Gastrocnemius medialis (tissue), 4 donors: ENCODE measurements at regions not wholly inside any gene's neighbourhood (a gene's known extent, or its start where the extent isn't known, plus 50 kb on each side); places are given as distances from the start of the nearest gene placed in this dataset.
"Not testable (repeated sequence)": the region's sequence is repeated elsewhere in the genome, so short reads cannot be mapped to it uniquely, and the experiment has no call there.

Experiments used
- ATAC-seq, 2 donors: fragments of 150-250 bp; one replicate each; pipeline ENCODE4 v1.9.1; 2016
- DNase-seq, 2 donors: peaks; one replicate each; pipeline ENCODE4 v3.0.0-alpha.2; 2019
- H3K27ac ChIP-seq, 4 donors: fragments of 200-600 bp; sonication (generic); 1 replicate in 1 of 4; 2 replicates in 3 of 4; pipeline ENCODE4 v1.5.1; 2016 to 2018; ENCODE audit warnings: mild to moderate bottlenecking in 2 of 4, moderate library complexity in 1 of 4
- H3K27me3 ChIP-seq, 3 donors: fragments of 200-600 bp; sonication (generic) in 2 of 3; 1 replicate in 1 of 3; 2 replicates in 2 of 3; pipeline versions ENCODE4 v1.5.1 to v1.6.0; 2016 to 2019; ENCODE audit warnings: mild to moderate bottlenecking in 1 of 3, moderate library complexity in 1 of 3
- H3K36me3 ChIP-seq, 2 donors: fragments of 200-600 bp; sonication (generic) in 1 of 2; one replicate each; pipeline ENCODE4 v1.5.1; 2017 to 2018
- H3K4me1 ChIP-seq, 2 donors: fragments of 200-600 bp; sonication (generic) in 1 of 2; one replicate each; pipeline ENCODE4 v1.5.1; 2016 to 2017; ENCODE audit warnings: mild to moderate bottlenecking in 2 of 2
- H3K4me3 ChIP-seq, 4 donors: fragments of 200-600 bp; sonication (generic) in 3 of 4; 1 replicate in 1 of 4; 2 replicates in 3 of 4; pipeline ENCODE4 v1.5.1; 2016 to 2019; ENCODE audit warnings: mild to moderate bottlenecking in 2 of 4
- H3K9me3 ChIP-seq, 3 donors: fragments of 200-600 bp; sonication (generic) in 2 of 3; 1 replicate in 1 of 3; 2 replicates in 2 of 3; pipeline ENCODE4 v1.5.1; 2016 to 2019
- CTCF ChIP-seq, 5 experiments: fragments of 450-650 bp in 3 of 5; fragments of 200-600 bp in 2 of 5; sonication (generic) in 2 of 5; IDR thresholded peaks in 4 of 5; conservative IDR thresholded peaks in 1 of 5; 1 replicate in 4 of 5; 2 replicates in 1 of 5; pipeline ENCODE4 v1.5.1; 2016 to 2019; ENCODE audit warnings: antibody characterized with exemption in 5 of 5, mild to moderate bottlenecking in 3 of 5, moderate library complexity in 3 of 5
- POLR2A ChIP-seq, 2 donors: fragments of 450-650 bp; IDR thresholded peaks; one replicate each; pipeline ENCODE4 v1.6.1; 2017; ENCODE audit warnings: antibody characterized with exemption in 2 of 2, mild to moderate bottlenecking in 2 of 2, moderate library complexity in 2 of 2
- in situ Hi-C, 4 donors: fragments of 200-750 bp; cut with MboI; loops; one replicate each; pipeline versions ENCODE4 v1.15.0 to v1.8.0; 2017; ENCODE audit warnings: low sequenced_read_pairs in 4 of 4
- intact Hi-C: fragments of 100-400 bp; cut with DNase I; formaldehyde crosslinking; loops from one replicate; pipeline ENCODE4 v1.15.1; 2023; ENCODE audit warnings: low total_unique reads

- intact Hi-C loops = no loop called here
- H3K9me3 ChIP-seq = no peaks in the 10 kb centered on the region
- no peak for TF ChIP-seq POLR2A (IDR thresholded peaks at IDR 0.05)
- TF ChIP-seq CTCF (IDR thresholded peaks at IDR 0.05 in 4 of 5, conservative IDR thresholded peaks at IDR 0.05 in 1 of 5) = no peak
- DNase-seq (no peak), ATAC-seq (no peak)
- H3K4me3 ChIP-seq = no peak overlapping the region
- no peaks in the 10 kb centered on the region for H3K27me3 ChIP-seq
- in situ Hi-C loops = no loop called here
- no peaks in the 10 kb centered on the region for H3K36me3 ChIP-seq
- no peaks in the 10 kb centered on the region for H3K4me1 ChIP-seq
- no peak overlapping the region for H3K27ac ChIP-seq
Measured at GRCh38 chr13:90883592-90883991, 463.9 kb upstream of the MIR17HG start.

- Histone ChIP-seq H3K9me3 (no peaks in the 10 kb centered on the region), H3K4me1 (no peaks in the 10 kb centered on the region), H3K36me3 (no peaks in the 10 kb centered on the region), H3K4me3 (no peak overlapping the region), H3K27me3 (no peaks in the 10 kb centered on the region), H3K27ac (no peak overlapping the region)
- in situ Hi-C loops = no loop called here
- ATAC-seq (no peak), DNase-seq (no peak)
- intact Hi-C loops = no loop called here
- TF ChIP-seq POLR2A (IDR thresholded peaks at IDR 0.05) = no peak
Measured at GRCh38 chr13:90884066-90884465, 463.4 kb upstream of the MIR17HG start.

- intact Hi-C loops (no loop called here), in situ Hi-C loops (no loop called here)
- H3K36me3 ChIP-seq = no peaks in the 10 kb centered on the region
- no peak overlapping the region for H3K27ac ChIP-seq
- H3K4me1 ChIP-seq = no peaks in the 10 kb centered on the region
- DNase-seq (no peak), ATAC-seq (no peak)
- H3K4me3 ChIP-seq = no peak overlapping the region
- no peaks in the 10 kb centered on the region for H3K9me3 ChIP-seq
- TF ChIP-seq CTCF (IDR thresholded peaks at IDR 0.05 in 4 of 5, conservative IDR thresholded peaks at IDR 0.05 in 1 of 5) (no peak), POLR2A (IDR thresholded peaks at IDR 0.05) (no peak)
- no peaks in the 10 kb centered on the region for H3K27me3 ChIP-seq
Measured at GRCh38 chr13:90889906-90890834, 457.3 kb upstream of the MIR17HG start.

- no peak for ATAC-seq
- Histone ChIP-seq H3K27ac (no peak overlapping the region), H3K4me1 (no peaks in the 10 kb centered on the region), H3K4me3 (no peak overlapping the region), H3K36me3 (no peaks in the 10 kb centered on the region), H3K9me3 (no peaks in the 10 kb centered on the region), H3K27me3 (no peaks in the 10 kb centered on the region)
- DNase-seq = no peak
- TF ChIP-seq CTCF (IDR thresholded peaks at IDR 0.05 in 4 of 5, conservative IDR thresholded peaks at IDR 0.05 in 1 of 5) (no peak), POLR2A (IDR thresholded peaks at IDR 0.05) (no peak)
- intact Hi-C loops (no loop called here), in situ Hi-C loops (no loop called here)
Measured at GRCh38 chr13:90891329-90891728, 456.2 kb upstream of the MIR17HG start.

- H3K4me1 ChIP-seq, intact Hi-C loops, H3K9me3 ChIP-seq, H3K36me3 ChIP-seq, in situ Hi-C loops, H3K27ac ChIP-seq, H3K4me3 ChIP-seq, DNase-seq, H3K27me3 ChIP-seq, ATAC-seq: not testable (repeated sequence)
Measured at GRCh38 chr13:90893199-90893598, 454.3 kb upstream of the MIR17HG start.
